WTC11 (cell line): ENCODE measurements at regions not wholly inside any gene's neighbourhood (a gene's known extent, or its start where the extent isn't known, plus 50 kb on each side); places are given as distances from the start of the nearest gene placed in this dataset.

Source experiments
- ATAC-seq: fragments of 200-7000 bp; cut with Tn5 transposase; 2 replicates; pipeline ENCODE4 v1.10.0; 2021; ENCODE audit warnings: mild to moderate bottlenecking, moderate library complexity
- CTCF ChIA-PET: fragments of 300-600 bp; sonication (Branson Sonifier 250); formaldehyde crosslinking; loops from one replicate; lab custom pipeline; 2021; ENCODE audit warnings: antibody characterized with exemption; lab: Charles Lee
- POLR2A ChIA-PET: fragments of 350-600 bp; sonication (Branson Sonifier 250); formaldehyde crosslinking; loops from one replicate; lab custom pipeline; 2021; ENCODE audit warnings: antibody characterized with exemption; lab: Charles Lee
- DNase-seq: peaks from one replicate; pipeline ENCODE4 v3.0.0; 2021; ENCODE audit warnings: low spot score
- H3K27ac Mint-ChIP-seq: 2 replicates; pipeline ENCODE4 v1.8.0; 2021; ENCODE audit warnings: mixed read lengths
- H3K27me3 Mint-ChIP-seq: 2 replicates; pipeline ENCODE4 v1.8.0; 2021; ENCODE audit warnings: low read depth, mild to moderate bottlenecking, moderate library complexity, mixed read lengths
- H3K36me3 Mint-ChIP-seq: 2 replicates; pipeline ENCODE4 v1.8.0; 2021; ENCODE audit warnings: mixed read lengths
- H3K4me1 Mint-ChIP-seq: 2 replicates; pipeline ENCODE4 v1.8.0; 2022; ENCODE audit warnings: mixed read lengths
- H3K4me3 Mint-ChIP-seq: 2 replicates; pipeline ENCODE4 v1.8.0; 2021; ENCODE audit warnings: mild to moderate bottlenecking, moderate library complexity, mixed read lengths
- H3K9me3 Mint-ChIP-seq: 2 replicates; pipeline ENCODE4 v1.8.0; 2021; ENCODE audit warnings: mixed read lengths
- CREB1 ChIP-seq: sonication (generic); formaldehyde crosslinking; IDR thresholded peaks from 2 replicates; pipeline ENCODE4 v1.8.0; 2023; ENCODE audit warnings: mild to moderate bottlenecking, missing genetic modification reagents
- CREM ChIP-seq: sonication (generic); formaldehyde crosslinking; IDR thresholded peaks from 2 replicates; pipeline ENCODE4 v1.8.1; 2022; ENCODE audit warnings: mild to moderate bottlenecking, missing genetic modification reagents, moderate library complexity
- FOXK1 ChIP-seq: sonication (generic); formaldehyde crosslinking; IDR thresholded peaks from 2 replicates; pipeline ENCODE4 v1.8.0; 2022; ENCODE audit warnings: mild to moderate bottlenecking, moderate library complexity, missing genetic modification reagents
- FOXP4 ChIP-seq: sonication (generic); formaldehyde crosslinking; IDR thresholded peaks from 2 replicates; pipeline ENCODE4 v1.8.0; 2022; ENCODE audit warnings: mild to moderate bottlenecking, missing genetic modification reagents
- JAZF1 ChIP-seq: fragments of 250-450 bp; sonication (Bioruptor Pico); IDR thresholded peaks from 2 replicates; pipeline ENCODE4 v1.9.0; 2021; ENCODE audit warnings: moderate library complexity, mild to moderate bottlenecking, inconsistent platforms
- JUN ChIP-seq: sonication (generic); formaldehyde crosslinking; IDR thresholded peaks from 2 replicates; pipeline ENCODE4 v1.8.0; 2023; ENCODE audit warnings: mild to moderate bottlenecking, missing genetic modification reagents
- KAT7 ChIP-seq: sonication (generic); formaldehyde crosslinking; IDR thresholded peaks from 2 replicates; pipeline ENCODE4 v1.8.1; 2023; ENCODE audit warnings: missing genetic modification reagents, mild to moderate bottlenecking, borderline replicate concordance
- MXD4 ChIP-seq: fragments of 250-450 bp; sonication (Bioruptor Pico); IDR thresholded peaks from 2 replicates; pipeline ENCODE4 v1.8.0; 2021; ENCODE audit warnings: mild to moderate bottlenecking, moderate library complexity, borderline replicate concordance
- NFYB ChIP-seq: sonication (generic); formaldehyde crosslinking; conservative IDR thresholded peaks from 2 replicates; pipeline ENCODE4 v1.8.0; 2022; ENCODE audit warnings: low read depth, missing genetic modification reagents
- NR3C1 ChIP-seq: sonication (generic); formaldehyde crosslinking; conservative IDR thresholded peaks from 2 replicates; pipeline ENCODE4 v1.8.1; 2023; ENCODE audit warnings: low read depth, mild to moderate bottlenecking, missing genetic modification reagents
- STAT6 ChIP-seq: sonication (generic); formaldehyde crosslinking; conservative IDR thresholded peaks from 2 replicates; pipeline ENCODE4 v1.8.1; 2023; ENCODE audit warnings: mild to moderate bottlenecking, low read depth, missing genetic modification reagents, moderate library complexity
- TEAD1 ChIP-seq: sonication (generic); formaldehyde crosslinking; IDR thresholded peaks from 2 replicates; pipeline ENCODE4 v1.8.0; 2022; ENCODE audit warnings: mild to moderate bottlenecking, missing genetic modification reagents
- ZBTB21 ChIP-seq: sonication (generic); formaldehyde crosslinking; IDR thresholded peaks from 2 replicates; pipeline ENCODE4 v1.8.1; 2023; ENCODE audit warnings: mild to moderate bottlenecking, missing genetic modification reagents, borderline replicate concordance
- ZNF425 ChIP-seq: fragments of 250-450 bp; sonication (Bioruptor Pico); conservative IDR thresholded peaks from 2 replicates; pipeline ENCODE4 v1.9.0; 2021; ENCODE audit warnings: mild to moderate bottlenecking
- ZNF512 ChIP-seq: sonication (generic); formaldehyde crosslinking; IDR thresholded peaks from 2 replicates; pipeline ENCODE4 v1.8.1; 2022; ENCODE audit warnings: missing genetic modification reagents, borderline replicate concordance
- TF ChIP-seq, protein P1 (sequence below): sonication (generic); formaldehyde crosslinking; IDR thresholded peaks from 2 replicates; pipeline ENCODE4 v1.8.1; 2022; ENCODE audit warnings: low read depth, missing genetic modification reagents, borderline replicate concordance
- TF ChIP-seq, protein P2 (sequence below): fragments of 250-450 bp; sonication (Bioruptor Pico); IDR thresholded peaks from 2 replicates; pipeline ENCODE4 v1.9.0; 2021; ENCODE audit warnings: moderate library complexity, mild to moderate bottlenecking, inconsistent platforms, borderline replicate concordance

DNA sequence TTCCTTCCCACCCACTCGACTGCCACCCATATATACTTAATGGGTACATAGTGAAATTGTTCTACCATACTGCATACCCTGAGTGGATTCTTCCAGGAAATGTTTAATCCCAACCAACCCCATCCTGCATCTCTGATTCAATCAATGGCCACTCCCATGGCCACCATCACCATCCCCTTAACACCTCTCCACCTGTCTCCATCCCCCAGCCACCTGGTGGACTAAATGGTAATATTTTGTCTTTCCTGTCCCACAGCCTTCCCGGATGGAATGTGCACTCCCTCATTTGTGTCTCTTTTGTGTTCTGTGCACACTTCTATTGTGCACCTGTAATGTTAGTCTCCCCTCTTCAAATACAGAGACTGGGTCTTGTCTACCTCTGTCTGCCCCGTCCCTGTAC, 259.9 kb downstream of the ALDH8A1 start (continued):
- no peak for TF ChIP-seq ZNF425 (CRISPR knock-in tag)
- TF ChIP-seq, protein P1, sequence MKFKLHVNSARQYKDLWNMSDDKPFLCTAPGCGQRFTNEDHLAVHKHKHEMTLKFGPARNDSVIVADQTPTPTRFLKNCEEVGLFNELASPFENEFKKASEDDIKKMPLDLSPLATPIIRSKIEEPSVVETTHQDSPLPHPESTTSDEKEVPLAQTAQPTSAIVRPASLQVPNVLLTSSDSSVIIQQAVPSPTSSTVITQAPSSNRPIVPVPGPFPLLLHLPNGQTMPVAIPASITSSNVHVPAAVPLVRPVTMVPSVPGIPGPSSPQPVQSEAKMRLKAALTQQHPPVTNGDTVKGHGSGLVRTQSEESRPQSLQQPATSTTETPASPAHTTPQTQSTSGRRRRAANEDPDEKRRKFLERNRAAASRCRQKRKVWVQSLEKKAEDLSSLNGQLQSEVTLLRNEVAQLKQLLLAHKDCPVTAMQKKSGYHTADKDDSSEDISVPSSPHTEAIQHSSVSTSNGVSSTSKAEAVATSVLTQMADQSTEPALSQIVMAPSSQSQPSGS: no peak
- TF ChIP-seq TEAD1 (CRISPR knock-in tag): no peak
- no peak for TF ChIP-seq ZBTB21 (CRISPR knock-in tag)
- no peak for TF ChIP-seq JUN
- no peak for TF ChIP-seq STAT6
- TF ChIP-seq NFYB (CRISPR knock-in tag): no peak
- no peak for TF ChIP-seq FOXK1 (CRISPR knock-in tag)

- Mint-ChIP-seq H3K27me3 (no peaks in the 10 kb centered on the region), H3K9me3 (no peaks in the 10 kb centered on the region), H3K27ac (no peak overlapping the region), H3K4me1 (no peaks in the 10 kb centered on the region), H3K4me3 (no peak overlapping the region), H3K36me3 (no peaks in the 10 kb centered on the region)
- DNase-seq (no peak), ATAC-seq (no peak)
- TF ChIP-seq NR3C1 (no peak), CREB1 (CRISPR knock-in tag) (no peak), MXD4 (no peak), CREM (CRISPR knock-in tag) (no peak), JAZF1 (CRISPR knock-in tag) (no peak), FOXP4 (CRISPR knock-in tag) (no peak), KAT7 (CRISPR knock-in tag) (no peak), FOXK1 (CRISPR knock-in tag) (no peak), ZNF512 (CRISPR knock-in tag) (no peak)
- TF ChIP-seq, protein P2, sequence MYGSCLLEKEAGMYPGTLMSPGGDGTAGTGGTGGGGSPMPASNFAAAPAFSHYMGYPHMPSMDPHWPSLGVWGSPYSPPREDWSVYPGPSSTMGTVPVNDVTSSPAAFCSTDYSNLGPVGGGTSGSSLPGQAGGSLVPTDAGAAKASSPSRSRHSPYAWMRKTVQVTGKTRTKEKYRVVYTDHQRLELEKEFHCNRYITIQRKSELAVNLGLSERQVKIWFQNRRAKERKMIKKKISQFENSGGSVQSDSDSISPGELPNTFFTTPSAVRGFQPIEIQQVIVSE (CRISPR knock-in tag): no peak
- CTCF ChIA-PET: no interaction called here
- POLR2A ChIA-PET: no interaction called here
Observed at GRCh38 chr6:134689641-134690040, 260.3 kb downstream of the ALDH8A1 start.
